Breast epithelium (tissue), 3 donors: ENCODE measurements at regions not wholly inside any gene's neighbourhood (a gene's known extent, or its start where the extent isn't known, plus 50 kb on each side); places are given as distances from the start of the nearest gene placed in this dataset.
"Not testable (repeated sequence)": the region's sequence is repeated elsewhere in the genome, so short reads cannot be mapped to it uniquely, and the experiment has no call there.

Experiments
- POLR2A ChIP-seq: fragments of 450-650 bp; IDR thresholded peaks from one replicate; pipeline ENCODE4 v1.6.1; 2016; ENCODE audit warnings: antibody characterized with exemption, mild to moderate bottlenecking, moderate library complexity
- POLR2AphosphoS5 ChIP-seq, 3 donors: sonication (generic); formaldehyde crosslinking; IDR thresholded peaks; one replicate each; pipeline ENCODE4 v1.6.1; 2017; ENCODE audit warnings: antibody characterized with exemption in 3 of 3
- TF ChIP-seq, protein P1 (sequence below), 3 donors: fragments of 450-650 bp; IDR thresholded peaks; one replicate each; pipeline ENCODE4 v1.5.1; 2016 to 2017; ENCODE audit warnings: antibody characterized with exemption in 3 of 3, mild to moderate bottlenecking in 3 of 3, moderate library complexity in 3 of 3

DNA sequence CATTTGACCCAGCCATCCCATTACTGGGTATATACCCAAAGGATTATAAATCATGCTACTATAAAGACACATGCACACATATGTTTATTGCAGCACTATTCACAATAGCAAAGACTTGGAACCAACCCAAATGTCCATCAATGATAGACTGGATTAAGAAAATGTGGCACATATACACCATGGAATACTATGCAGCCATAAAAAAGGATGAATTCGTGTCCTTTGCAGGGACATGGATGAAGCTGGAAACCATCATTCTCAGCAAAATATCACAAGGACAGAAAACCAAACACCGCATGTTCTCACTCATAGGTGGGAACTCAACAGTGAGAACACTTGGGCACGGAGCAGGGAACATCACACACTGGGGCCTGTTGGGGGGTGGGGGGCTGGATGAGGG lies 290.0 kb upstream of the HNRNPA3 start:
- TF ChIP-seq, protein P1, sequence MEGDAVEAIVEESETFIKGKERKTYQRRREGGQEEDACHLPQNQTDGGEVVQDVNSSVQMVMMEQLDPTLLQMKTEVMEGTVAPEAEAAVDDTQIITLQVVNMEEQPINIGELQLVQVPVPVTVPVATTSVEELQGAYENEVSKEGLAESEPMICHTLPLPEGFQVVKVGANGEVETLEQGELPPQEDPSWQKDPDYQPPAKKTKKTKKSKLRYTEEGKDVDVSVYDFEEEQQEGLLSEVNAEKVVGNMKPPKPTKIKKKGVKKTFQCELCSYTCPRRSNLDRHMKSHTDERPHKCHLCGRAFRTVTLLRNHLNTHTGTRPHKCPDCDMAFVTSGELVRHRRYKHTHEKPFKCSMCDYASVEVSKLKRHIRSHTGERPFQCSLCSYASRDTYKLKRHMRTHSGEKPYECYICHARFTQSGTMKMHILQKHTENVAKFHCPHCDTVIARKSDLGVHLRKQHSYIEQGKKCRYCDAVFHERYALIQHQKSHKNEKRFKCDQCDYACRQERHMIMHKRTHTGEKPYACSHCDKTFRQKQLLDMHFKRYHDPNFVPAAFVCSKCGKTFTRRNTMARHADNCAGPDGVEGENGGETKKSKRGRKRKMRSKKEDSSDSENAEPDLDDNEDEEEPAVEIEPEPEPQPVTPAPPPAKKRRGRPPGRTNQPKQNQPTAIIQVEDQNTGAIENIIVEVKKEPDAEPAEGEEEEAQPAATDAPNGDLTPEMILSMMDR (IDR thresholded peaks at IDR 0.05), result not testable (repeated sequence)
- TF ChIP-seq POLR2A; POLR2AphosphoS5 (IDR thresholded peaks at IDR 0.05): not testable (repeated sequence)
